ENCODE measurements at regions not wholly inside any gene's neighbourhood (a gene's known extent, or its start where the extent isn't known, plus 50 kb on each side); places are given as distances from the start of the nearest gene placed in this dataset.

DNA sequence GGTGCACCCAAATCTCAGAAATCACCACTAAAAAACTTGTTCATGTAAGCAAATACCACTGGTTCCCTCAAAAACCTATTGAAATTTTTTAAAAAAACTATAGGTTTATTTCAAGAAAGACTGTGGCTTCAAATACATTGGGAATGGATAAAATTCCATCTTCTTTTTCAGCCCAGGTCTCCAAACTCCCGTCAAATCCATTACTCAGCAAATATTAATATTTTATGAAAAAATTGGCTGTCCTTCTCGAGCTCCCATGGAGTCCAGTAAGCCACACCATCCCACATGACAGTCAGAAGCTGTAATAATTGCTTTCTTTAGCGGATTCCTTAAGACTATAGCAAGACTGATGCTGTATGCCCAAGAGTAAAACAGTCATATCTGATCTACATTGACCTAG is 204.4 kb upstream of the DOK6 start:
- no peaks in the 10 kb centered on the region for H3K4me1 ChIP-seq (ENCODE audit: low read depth)
- H3K4me3 ChIP-seq = no peak overlapping the region
- H3K9me3 ChIP-seq = no peaks in the 10 kb centered on the region
- DNase-seq (no peak), ATAC-seq (no peak)
- intact Hi-C loops (cut with DNase I, micrococcal nuclease) = no loop called here
- TF ChIP-seq, protein P1, sequence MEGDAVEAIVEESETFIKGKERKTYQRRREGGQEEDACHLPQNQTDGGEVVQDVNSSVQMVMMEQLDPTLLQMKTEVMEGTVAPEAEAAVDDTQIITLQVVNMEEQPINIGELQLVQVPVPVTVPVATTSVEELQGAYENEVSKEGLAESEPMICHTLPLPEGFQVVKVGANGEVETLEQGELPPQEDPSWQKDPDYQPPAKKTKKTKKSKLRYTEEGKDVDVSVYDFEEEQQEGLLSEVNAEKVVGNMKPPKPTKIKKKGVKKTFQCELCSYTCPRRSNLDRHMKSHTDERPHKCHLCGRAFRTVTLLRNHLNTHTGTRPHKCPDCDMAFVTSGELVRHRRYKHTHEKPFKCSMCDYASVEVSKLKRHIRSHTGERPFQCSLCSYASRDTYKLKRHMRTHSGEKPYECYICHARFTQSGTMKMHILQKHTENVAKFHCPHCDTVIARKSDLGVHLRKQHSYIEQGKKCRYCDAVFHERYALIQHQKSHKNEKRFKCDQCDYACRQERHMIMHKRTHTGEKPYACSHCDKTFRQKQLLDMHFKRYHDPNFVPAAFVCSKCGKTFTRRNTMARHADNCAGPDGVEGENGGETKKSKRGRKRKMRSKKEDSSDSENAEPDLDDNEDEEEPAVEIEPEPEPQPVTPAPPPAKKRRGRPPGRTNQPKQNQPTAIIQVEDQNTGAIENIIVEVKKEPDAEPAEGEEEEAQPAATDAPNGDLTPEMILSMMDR (IDR thresholded peaks at IDR 0.05) = no peak
- H3K36me3 ChIP-seq (ENCODE audit: low read depth) = no peaks in the 10 kb centered on the region

GRCh38 chr18:69205925-69206324 is 194.8 kb upstream of the DOK6 start:
- H3K4me1 ChIP-seq (ENCODE audit: low read depth) = no peaks in the 10 kb centered on the region
- intact Hi-C loops (cut with DNase I, micrococcal nuclease) = no loop called here

DNA sequence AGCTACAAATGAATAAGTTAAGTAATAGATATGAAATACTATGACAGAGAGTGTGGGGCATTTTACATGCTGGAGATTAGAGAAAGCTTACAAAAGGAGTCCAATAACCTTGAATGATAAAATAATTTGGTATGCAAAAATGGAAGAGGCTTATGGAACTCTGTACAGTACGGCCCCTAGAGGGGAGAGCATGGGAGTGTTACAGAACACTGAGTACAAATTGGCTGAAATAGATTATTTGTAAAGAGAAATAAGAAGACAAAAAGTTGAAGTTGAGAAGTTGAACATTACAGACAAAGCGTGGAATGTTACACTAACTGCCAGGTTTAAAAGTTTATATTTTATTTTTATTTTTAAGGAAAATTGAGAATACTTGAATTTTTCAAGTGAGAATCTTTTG is 192.1 kb upstream of the DOK6 start:
- Histone ChIP-seq H3K9me3 (no peaks in the 10 kb centered on the region), H3K4me3 (no peak overlapping the region), H3K4me1 (ENCODE audit: low read depth) (no peaks in the 10 kb centered on the region), H3K36me3 (ENCODE audit: low read depth) (no peaks in the 10 kb centered on the region)
- intact Hi-C loops (cut with DNase I, micrococcal nuclease) = no loop called here
- ATAC-seq = no peak
- TF ChIP-seq, protein P1 (IDR thresholded peaks at IDR 0.05) = no peak
- no peak for DNase-seq

More at GRCh38 chr18:69205925-69206324, 194.8 kb upstream of the DOK6 start:
- Histone ChIP-seq H3K4me3 (no peak overlapping the region), H3K9me3 (no peaks in the 10 kb centered on the region), H3K36me3 (ENCODE audit: low read depth) (no peaks in the 10 kb centered on the region)
- TF ChIP-seq, protein P1 (IDR thresholded peaks at IDR 0.05) = no peak
- DNase-seq (no peak), ATAC-seq (no peak)

GRCh38 chr18:69209761-69210160 is 190.9 kb upstream of the DOK6 start:
- no peaks in the 10 kb centered on the region for H3K4me1 ChIP-seq (ENCODE audit: low read depth)
- no peaks in the 10 kb centered on the region for H3K9me3 ChIP-seq
- no peak overlapping the region for H3K4me3 ChIP-seq
- TF ChIP-seq, protein P1 (IDR thresholded peaks at IDR 0.05) = no peak
- intact Hi-C loops (cut with DNase I, micrococcal nuclease) = no loop called here
- DNase-seq = no peak
- H3K36me3 ChIP-seq (ENCODE audit: low read depth) = no peaks in the 10 kb centered on the region
- ATAC-seq = no peak

DNA sequence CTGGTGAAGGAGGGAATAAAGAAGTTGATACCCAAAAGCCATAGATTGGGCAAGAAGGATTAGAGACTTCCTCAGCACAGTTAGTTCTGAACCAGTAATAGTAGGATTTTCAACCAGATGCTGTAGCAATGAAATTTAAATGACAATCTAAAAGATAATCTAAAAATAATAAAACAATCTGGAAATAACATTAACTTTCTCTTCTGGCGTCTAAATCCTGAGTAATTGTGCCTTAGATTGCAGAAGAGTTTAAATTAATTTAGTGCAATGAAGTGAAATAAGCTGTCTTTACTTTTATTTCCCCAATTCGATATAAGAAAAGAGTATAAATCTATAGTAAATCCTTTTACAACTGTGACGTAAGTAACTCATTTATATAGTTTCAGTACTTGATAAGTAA is 186.8 kb upstream of the DOK6 start:
- ATAC-seq = no peak
- intact Hi-C loops (cut with DNase I, micrococcal nuclease) = no loop called here

More for the DNA sequence above, 186.8 kb upstream of the DOK6 start:
- Histone ChIP-seq H3K4me1 (ENCODE audit: low read depth) (no peaks in the 10 kb centered on the region), H3K36me3 (ENCODE audit: low read depth) (no peaks in the 10 kb centered on the region), H3K9me3 (no peaks in the 10 kb centered on the region), H3K4me3 (no peak overlapping the region)
- DNase-seq = no peak
- TF ChIP-seq, protein P1 (IDR thresholded peaks at IDR 0.05) = no peak
